GM12875 (cell line): ENCODE measurements at regions not wholly inside any gene's neighbourhood (a gene's known extent, or its start where the extent isn't known, plus 50 kb on each side); places are given as distances from the start of the nearest gene placed in this dataset.

Source experiments
- H3K4me3 ChIP-seq: one replicate; pipeline ENCODE4 v1.5.1; 2011; ENCODE audit warnings: low read depth, low read length, control low read depth
- TF ChIP-seq, protein P1 (sequence below): IDR thresholded peaks from 2 replicates; pipeline ENCODE4 v1.5.1; 2011; ENCODE audit warnings: low read depth, mild to moderate bottlenecking, control low read depth, inconsistent platforms, low read length, moderate library complexity, borderline replicate concordance; ENCODE audit not compliant: insufficient read depth

DNA sequence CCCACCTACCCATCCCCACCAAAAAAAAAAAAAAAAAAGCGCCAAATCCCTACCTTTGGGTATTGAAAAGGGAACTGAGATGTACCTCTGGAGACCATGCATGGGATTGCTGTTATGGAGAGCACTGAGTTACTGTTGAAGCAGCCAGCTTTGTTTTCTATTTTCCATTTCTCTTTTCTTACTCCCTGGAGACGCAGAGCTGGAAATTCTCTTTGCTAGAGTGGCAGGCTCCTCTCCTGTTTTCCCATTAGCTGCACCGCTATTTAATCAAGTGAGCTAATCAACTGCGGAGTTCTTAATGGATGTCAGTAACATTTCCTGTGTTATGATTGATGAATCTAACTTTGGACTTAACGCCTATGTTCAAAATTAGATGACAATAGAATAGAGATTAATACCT, 136.1 kb upstream of the LMCD1 start:
- TF ChIP-seq, protein P1, sequence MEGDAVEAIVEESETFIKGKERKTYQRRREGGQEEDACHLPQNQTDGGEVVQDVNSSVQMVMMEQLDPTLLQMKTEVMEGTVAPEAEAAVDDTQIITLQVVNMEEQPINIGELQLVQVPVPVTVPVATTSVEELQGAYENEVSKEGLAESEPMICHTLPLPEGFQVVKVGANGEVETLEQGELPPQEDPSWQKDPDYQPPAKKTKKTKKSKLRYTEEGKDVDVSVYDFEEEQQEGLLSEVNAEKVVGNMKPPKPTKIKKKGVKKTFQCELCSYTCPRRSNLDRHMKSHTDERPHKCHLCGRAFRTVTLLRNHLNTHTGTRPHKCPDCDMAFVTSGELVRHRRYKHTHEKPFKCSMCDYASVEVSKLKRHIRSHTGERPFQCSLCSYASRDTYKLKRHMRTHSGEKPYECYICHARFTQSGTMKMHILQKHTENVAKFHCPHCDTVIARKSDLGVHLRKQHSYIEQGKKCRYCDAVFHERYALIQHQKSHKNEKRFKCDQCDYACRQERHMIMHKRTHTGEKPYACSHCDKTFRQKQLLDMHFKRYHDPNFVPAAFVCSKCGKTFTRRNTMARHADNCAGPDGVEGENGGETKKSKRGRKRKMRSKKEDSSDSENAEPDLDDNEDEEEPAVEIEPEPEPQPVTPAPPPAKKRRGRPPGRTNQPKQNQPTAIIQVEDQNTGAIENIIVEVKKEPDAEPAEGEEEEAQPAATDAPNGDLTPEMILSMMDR: no peak
- no peak overlapping the region for H3K4me3 ChIP-seq

DNA sequence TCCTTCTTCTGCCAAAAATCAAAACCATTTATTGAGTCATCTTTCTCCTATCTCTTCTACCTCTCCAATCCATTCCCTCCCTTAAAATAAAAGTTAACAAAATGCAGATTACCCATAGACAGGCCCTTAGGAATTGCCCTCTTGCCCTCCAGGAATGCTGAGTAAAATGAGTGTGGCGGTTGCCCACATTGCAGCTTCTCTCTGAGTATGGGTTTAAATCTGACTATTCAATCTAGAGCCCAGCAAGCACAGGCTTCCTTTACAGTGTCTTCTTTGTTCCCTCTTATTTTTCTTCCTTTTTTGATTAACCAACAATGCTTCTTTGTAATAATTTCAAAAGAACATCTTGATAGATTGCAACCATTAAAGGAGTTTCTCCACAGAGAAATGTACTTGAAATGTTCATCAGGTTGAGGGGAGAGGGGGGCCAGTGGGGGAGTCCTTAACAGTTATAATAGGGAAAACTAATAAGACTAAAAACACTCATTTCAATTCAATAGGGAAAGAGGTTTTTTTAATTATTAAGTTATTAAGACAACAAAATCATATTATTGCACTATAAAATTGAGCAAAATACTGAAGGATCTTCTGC, 135.3 kb upstream of the LMCD1 start:
- TF ChIP-seq, protein P1: no peak
- no peak overlapping the region for H3K4me3 ChIP-seq

DNA sequence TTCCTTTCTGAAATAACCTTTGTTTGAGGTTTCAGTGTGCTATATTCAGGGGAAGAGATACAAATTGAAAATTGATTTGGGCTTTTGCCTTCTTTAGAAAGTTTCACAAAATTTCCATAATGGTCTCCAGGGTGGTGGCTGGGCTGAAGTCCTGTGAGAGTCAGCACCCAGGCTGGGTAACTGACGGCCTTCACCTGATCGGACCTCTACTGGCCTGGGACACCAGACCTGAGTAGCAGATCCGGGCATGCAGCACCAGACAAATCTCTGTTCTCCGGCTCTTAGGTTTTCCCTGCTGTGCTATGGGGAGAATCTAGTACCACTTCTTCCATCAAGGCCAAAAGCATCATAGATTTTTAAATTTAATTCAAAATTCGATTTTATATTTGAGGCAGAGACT, 133.0 kb upstream of the LMCD1 start:
- TF ChIP-seq, protein P1: no peak
- H3K4me3 ChIP-seq: no peak overlapping the region

DNA sequence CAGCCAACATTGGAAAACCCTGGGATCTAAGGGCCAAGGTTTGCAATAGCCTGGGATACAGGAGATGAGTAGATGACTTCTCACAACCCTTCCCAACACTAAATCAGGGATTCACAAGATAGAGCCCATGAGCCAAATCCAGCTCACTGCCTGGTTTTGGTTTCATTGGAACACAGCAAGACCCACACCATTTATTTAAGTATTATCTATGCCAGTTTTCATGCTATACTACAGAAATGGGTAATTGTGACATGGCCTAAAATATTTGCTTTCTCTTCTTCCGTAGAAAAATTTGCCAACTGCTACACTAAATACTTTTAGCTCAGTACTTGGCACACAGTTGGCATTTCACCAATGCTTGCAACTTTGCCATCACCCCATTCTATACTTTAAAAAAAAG, 132.0 kb upstream of the LMCD1 start:
- no peak overlapping the region for H3K4me3 ChIP-seq
- TF ChIP-seq, protein P1: no peak

DNA sequence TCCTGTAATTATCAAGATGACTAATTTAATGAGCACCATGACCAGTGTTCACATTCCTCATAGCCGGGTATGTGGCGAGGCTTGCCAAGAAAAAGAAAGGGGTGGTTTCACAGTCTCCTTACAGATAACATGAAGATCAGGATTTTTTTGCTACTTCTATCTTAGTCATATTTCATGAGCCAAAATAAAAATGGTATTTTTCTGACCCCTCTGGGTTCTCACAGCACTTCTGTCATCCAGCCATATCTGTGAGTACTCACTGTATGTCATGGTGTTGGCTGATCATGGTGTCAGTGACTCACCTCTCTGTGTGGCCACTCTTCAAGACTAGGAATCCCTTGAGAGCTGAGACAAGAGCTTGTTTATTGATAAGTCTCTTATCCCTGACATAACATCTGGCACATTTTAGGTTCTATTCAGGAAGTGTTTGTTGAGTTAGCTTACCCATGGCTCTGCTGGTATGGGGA, 130.5 kb upstream of the LMCD1 start:
- no peak overlapping the region for H3K4me3 ChIP-seq
- TF ChIP-seq, protein P1: no peak

DNA sequence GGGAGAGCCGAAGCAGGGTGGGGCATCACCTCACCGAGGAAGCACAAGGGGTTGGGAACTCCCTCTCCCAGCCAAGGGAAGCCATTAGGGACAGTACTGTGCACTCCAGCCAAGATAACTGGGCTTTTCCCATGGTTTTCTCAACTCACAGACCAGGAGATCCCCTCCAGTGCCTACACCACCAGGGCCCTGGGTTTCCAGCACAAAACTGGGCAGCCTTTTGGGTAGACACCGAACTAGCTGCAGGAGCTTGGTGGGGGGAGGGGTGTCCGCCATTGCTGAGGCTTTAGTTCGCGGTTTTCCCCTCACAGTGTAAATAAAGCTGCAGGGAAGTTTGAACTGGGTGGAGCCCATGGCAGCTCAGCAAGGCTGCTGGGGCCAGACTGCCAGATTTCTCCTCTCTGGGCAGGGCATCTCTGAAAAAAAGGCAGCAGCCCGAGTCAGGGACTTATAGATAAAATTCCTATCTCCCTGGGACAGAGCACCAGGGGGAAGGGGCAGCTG, 129.6 kb upstream of the LMCD1 start:
- TF ChIP-seq, protein P1: no peak
- no peak overlapping the region for H3K4me3 ChIP-seq
